C4-2B (cell line): ENCODE measurements at regions not wholly inside any gene's neighbourhood (a gene's known extent, or its start where the extent isn't known, plus 50 kb on each side); places are given as distances from the start of the nearest gene placed in this dataset.

Experiments used
- H3K27ac ChIP-seq: fragments of 450-650 bp; 2 replicates; pipeline ENCODE4 v1.5.1; 2017
- ZFX ChIP-seq: fragments of 450-650 bp; IDR thresholded peaks from 2 replicates; pipeline ENCODE4 v1.6.1; 2017
- TF ChIP-seq, protein P1 (sequence below): fragments of 450-650 bp; conservative IDR thresholded peaks from 2 replicates; pipeline ENCODE4 v1.5.1; 2017; ENCODE audit warnings: mild to moderate bottlenecking

GRCh38 chr10:62654966-62655336 lies 149.6 kb upstream of the ADO start:
- no peak for TF ChIP-seq ZFX
- TF ChIP-seq, protein P1, sequence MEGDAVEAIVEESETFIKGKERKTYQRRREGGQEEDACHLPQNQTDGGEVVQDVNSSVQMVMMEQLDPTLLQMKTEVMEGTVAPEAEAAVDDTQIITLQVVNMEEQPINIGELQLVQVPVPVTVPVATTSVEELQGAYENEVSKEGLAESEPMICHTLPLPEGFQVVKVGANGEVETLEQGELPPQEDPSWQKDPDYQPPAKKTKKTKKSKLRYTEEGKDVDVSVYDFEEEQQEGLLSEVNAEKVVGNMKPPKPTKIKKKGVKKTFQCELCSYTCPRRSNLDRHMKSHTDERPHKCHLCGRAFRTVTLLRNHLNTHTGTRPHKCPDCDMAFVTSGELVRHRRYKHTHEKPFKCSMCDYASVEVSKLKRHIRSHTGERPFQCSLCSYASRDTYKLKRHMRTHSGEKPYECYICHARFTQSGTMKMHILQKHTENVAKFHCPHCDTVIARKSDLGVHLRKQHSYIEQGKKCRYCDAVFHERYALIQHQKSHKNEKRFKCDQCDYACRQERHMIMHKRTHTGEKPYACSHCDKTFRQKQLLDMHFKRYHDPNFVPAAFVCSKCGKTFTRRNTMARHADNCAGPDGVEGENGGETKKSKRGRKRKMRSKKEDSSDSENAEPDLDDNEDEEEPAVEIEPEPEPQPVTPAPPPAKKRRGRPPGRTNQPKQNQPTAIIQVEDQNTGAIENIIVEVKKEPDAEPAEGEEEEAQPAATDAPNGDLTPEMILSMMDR = no peak
- no peak overlapping the region for H3K27ac ChIP-seq

GRCh38 chr10:62655337-62655994 lies 149.1 kb upstream of the ADO start:
- H3K27ac ChIP-seq = no peak overlapping the region

GRCh38 chr10:62657244-62657835 lies 147.2 kb upstream of the ADO start:
- TF ChIP-seq ZFX = no peak
- TF ChIP-seq, protein P1 = no peak
- H3K27ac ChIP-seq = 0 out of 2 replicates have a peak overlapping the region, but pooled peaks have one; percentile 3

More at GRCh38 chr10:62655337-62655994, 149.1 kb upstream of the ADO start:
- TF ChIP-seq ZFX = no peak
- TF ChIP-seq, protein P1 = no peak

DNA sequence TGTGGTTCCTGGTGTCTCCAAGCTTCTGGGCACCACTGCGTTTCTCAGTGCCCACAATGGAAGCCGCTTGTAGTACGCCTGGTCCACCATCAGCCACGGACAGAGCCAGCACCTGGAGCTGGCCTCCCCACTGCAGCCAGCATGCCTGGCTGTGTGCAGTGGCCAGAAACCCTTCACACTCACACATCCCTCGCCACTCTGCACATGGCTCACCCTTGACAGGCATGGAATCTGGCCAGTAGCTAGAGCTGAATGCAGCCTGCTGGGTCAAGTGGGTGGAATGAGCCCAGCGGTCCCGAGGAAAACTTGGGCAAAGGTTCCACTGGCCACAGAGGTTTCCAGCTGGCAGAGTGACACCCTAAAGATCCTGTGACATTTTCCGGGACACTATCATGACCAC lies 146.0 kb upstream of the ADO start:
- TF ChIP-seq, protein P1 = no peak
- no peak for TF ChIP-seq ZFX
- H3K27ac ChIP-seq = no peak overlapping the region

DNA sequence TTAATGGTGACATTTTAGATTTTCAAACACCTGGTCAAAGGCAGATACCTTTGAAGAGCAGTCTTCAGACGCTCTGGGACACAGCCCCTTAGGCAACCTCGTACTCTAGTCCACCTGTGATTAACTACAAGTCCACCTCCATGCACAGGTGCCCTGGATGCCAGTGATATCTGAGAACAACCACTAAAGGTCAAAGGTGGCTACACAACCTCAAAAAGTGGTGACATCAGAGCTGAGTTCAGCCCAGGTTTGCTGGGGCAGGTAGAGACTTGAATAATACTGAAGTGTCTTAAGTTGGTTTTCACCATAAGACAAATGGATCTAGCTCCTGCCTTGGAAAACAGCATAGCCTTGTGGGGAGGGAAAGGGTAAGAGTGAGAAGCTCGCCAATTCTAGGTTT lies 143.4 kb upstream of the ADO start:
- no peak overlapping the region for H3K27ac ChIP-seq
- TF ChIP-seq ZFX = no peak
- TF ChIP-seq, protein P1 = no peak

DNA sequence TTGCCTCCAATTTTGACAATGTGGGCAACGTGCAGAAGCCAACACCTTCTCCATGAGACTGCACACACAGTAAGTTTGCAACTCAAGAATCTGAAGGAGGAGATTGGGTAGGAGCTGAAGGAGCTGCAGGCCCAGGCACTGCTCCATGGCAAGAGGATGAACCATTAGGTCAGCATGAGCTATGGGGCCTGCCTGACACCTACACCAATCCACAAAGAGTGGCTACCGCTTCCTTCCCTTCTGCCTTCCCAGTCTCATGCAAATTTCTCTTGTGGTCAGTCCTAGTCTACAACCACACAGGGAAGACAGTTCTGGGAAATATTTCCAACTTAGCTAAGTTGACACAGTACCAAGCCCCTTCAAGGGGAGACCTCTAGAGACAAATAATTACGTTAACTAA lies 142.0 kb upstream of the ADO start:
- no peak overlapping the region for H3K27ac ChIP-seq
- TF ChIP-seq, protein P1 = no peak
- no peak for TF ChIP-seq ZFX

DNA sequence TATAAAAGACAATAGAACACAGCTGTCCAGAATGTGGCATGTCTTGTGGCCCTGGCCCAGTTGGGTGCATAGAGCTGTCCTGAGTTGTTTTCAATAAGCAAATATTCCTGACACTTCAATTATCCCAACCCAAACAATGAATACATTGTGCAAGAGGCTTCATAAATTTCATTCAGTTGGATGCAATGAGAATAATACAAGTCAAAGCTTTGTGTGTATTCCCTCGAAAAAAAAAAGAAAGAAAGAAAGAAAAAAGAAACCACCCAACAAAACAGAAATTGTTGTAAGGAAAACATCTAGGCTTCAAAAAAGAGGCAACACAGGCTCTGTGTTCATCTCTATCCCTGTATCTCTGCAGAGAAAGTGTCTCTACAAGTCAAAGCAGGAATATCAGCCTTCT lies 138.7 kb upstream of the ADO start:
- H3K27ac ChIP-seq = no peak overlapping the region
- TF ChIP-seq, protein P1 = no peak
- TF ChIP-seq ZFX = no peak
